Islet precursor cell (in vitro differentiated cells): ENCODE measurements at regions not wholly inside any gene's neighbourhood (a gene's known extent, or its start where the extent isn't known, plus 50 kb on each side); places are given as distances from the start of the nearest gene placed in this dataset.
"Not testable (repeated sequence)": the region's sequence is repeated elsewhere in the genome, so short reads cannot be mapped to it uniquely, and the experiment has no call there.

ENCODE experiments used
- DNase-seq: peaks from one replicate; pipeline ENCODE4 v3.0.0-alpha.2; 2018

DNA sequence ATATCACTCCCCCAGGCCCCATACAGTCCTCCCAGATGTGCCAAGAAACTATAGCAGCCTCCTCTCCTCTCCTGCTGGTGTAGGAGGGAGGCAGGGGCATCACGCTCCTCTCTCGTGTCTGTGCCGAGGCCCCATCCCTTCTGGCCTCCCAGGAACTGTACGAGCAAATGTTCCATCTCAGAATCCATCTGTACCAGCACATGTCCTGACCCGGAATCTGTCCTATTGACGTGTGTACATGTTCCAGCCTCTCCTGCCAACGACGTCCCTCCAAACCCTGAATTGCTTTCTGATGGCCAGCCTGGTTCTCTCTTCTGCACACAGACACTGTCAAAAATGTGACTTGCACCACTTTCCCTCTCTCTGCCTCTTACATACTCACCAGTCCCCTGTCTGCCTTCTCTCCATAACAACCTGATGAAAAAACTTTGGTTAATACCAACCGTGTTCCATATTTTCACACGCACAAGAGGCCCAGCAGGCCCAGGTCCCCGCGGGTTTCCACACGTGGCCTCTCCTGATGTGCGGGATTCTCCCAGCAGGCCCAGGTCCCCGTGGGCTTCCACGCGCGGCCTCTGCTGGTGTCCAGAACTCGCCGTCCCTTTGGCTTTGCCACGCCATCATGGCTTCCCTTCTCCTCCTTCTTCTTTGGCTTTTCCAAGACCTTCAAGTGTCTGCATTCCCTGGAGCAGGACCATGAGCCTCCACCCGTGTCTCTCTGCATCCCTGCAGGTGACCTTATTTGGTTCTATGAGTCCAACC is 125.2 kb upstream of the THBS2 start:
- no peak for DNase-seq

DNA sequence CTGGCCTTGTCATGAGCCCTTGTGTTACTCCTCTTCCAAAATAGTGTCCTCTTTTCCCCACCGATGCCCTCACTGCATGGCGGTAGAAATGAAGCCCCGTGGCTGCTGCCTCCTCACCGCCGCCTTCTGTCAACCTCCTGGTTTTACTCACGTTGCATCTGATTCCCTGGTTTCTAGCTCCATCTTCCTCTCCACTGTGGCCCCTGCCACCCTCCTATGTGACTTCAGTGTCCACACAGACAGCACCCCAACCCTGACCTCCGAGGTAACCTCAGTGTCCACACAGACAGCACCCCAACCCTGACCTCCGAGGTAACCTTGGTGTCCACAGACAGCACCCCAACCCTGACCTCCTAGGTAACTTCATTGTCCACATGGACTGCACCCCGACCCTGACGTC is 122.8 kb upstream of the THBS2 start:
- no peak for DNase-seq

DNA sequence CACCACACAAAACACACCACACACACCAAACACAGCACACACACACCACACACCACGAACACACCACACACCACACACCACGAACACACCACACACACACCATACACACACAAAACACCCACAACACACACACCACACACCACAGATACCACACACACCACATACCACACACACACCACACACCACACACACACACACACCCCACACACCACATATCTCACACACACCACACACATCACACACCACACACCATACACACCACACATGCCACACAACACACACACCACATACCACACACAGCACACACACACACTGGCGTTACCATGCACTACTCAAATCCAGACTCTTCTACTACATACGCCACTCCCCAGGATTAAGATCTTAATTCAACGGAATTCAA is 118.9 kb upstream of the THBS2 start:
- DNase-seq: no peak

DNA sequence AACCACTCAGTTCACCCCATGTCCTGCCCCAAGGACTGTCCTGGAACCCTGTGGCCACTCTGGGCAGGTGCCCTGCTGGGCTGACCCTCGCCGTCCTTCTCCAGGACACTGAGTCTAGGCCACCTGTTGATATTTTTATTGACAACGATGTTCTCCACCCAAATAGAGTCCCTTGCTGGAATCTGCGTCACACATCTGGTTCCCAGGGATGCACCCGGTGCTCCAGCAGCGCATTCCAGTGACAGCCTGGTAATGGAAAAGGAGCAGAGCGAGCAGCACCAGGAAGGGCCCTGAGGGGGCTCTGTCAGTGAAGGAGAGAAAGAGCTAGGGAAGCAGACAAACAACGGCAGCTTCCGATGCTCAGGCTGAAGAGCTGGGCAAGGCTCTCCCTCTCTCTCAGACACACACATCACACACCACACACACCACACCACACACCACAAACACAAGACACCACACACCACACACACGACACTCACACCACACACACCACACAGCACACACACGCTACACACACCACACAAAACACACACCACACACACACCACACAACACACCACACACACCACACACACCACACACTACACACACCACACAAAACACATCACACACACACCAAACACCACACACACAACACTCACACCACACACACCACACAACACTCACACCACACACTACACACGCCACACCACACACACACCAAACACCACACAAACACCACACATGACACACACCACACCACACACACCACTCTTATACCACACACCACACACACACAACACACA is 117.9 kb upstream of the THBS2 start:
- DNase-seq: peak; percentile 71

DNA sequence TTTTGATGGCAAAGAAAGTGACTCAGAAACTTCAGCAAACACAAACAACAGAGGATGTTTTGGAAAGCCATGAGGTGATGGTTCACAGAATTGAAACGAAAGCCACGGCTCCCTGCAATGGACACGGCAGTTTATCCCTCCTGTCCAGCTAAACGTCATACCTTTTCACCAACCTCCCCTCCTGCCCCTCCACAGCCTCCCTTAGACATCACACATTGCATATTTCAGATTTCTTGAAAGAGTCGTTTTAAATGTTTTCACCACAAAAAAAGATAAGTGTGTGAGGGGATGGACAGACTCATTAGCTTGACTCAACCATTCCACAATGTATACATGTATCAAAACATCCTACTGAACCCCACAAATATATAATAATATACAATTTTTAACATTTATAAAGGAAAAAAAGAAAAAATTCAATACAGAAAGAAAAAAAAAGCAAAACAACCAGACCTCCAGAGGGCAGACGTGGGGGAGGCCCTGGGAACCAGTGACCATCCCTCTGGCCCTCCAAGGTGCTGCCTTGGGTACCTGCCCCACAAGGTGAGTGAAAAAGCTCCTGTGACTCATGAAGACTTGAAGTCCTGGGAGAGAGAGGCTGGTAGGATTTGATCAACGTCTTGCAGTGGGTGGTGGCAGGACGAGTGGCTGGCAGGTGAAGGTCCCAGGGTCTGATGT is 117.2 kb upstream of the THBS2 start:
- DNase-seq: no peak

DNA sequence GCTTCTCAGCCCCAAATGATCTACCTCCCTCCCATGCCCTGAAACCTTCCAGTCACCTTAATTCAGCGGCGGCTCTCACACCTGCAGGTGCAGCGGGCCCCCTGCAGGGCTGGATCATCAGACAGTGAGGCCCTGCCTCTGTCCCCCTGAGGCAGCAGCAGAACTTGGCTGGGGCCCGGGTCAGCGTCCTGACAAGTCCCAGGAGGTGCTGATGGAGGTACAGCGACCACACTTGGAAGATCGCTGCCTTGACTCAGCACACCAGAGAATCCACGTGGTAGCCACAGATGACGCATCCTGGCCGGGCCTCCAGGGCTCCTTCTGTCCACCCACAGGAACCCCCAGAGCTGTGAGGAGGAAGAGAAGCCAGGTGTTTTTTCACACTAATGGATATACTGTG is 116.4 kb upstream of the THBS2 start:
- no peak for DNase-seq

DNA sequence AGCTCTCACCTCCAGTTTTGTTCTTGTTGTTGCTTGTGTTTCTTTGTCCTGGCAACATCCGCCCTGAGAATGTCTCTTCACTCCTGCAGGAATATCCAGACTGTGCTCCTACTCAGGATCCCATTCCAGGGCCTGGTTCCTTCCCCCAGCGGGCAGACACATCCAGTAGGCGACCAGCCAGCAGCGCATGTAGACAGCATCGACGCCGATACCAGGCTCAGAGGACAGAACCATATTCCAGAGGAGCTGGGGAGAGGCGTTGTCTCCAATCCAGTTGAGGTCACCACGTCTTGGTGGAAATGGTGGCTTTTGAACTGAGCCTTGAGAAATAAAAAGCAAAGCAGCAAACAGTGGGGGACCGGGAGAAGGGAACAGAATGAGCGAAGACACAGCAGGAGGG is 114.6 kb upstream of the THBS2 start:
- DNase-seq: no peak

DNA sequence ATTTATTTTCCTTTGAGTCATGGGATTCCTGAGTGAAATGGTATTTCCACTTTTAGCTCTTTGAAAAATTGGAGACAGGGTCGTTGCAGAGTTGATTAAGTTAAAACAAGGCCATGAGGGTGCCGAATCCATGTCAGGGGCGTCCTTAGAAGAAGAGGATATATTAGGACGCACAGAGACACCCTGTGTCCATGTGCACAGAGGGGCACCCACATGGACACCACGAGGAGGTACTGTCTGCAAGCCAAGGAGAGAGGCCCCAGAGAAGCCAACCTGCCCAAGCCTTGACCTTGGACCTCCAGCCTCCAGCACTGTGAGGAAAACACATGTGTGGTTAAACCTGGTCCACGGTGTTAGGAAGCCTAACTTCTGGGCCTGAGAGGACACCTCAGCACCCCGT is 113.9 kb upstream of the THBS2 start:
- no peak for DNase-seq

DNA sequence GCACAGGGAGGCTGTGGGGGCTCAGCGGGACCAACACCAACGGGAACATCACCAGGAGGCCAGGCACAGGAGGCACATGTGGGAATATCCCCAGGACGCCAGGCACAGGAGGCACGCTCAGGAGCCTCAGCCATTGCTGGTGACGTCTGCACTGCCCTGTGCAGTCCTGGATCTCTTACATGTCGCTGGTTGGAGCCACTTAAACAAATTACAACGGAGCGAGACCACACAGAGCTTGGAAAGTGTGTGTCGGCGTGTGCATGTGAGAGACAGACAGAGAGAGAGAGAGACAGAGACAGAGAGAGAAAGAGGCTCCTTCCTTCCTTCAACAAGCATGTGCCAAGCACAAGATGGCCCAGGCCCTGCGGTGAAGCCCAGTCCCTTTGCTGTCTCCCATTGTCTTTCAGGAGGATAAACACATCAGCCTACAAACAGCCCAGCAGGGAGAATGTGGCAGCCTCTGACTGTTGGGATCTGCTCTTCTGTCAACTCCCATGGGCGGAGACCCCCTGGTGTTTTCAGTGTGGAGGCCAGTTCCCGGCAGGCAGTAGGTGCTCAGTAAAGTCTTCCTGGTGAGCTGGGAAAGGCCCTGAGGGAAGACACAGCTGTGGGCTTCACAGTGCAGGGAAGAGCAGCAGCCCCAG is 112.7 kb upstream of the THBS2 start:
- DNase-seq: no peak

DNA sequence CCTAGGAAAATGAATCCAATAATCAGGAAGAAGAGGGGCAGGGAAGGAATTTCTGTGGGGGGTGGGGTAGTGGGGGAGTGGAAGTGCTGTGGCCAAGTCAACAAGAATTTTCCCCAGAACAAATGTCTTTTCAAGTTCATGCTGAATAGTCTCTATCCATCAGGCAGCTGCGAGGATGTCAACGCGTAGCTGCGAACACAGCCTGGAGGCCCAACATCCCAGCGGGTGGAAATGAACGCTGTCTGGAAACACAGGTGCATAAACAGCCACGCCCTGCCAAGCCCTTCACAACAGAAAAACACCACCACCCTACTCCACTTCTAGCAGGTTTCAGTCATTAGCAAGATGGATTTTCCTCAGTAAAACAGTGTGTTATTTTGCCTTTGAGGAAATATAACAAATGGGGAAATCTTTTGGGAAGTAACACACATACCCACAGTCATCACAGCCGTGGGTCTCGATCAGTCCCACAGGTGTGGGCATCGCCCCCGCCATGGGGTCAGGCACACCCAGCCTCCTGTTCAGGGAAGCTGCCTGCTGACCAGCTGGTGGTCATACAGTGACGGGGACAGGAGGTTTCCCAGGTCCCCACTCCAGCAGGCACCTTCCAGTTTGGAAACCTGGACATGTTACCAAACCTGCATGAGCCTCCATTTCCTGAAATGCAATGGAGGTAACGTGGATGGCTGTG is 112.1 kb upstream of the THBS2 start:
- no peak for DNase-seq

DNA sequence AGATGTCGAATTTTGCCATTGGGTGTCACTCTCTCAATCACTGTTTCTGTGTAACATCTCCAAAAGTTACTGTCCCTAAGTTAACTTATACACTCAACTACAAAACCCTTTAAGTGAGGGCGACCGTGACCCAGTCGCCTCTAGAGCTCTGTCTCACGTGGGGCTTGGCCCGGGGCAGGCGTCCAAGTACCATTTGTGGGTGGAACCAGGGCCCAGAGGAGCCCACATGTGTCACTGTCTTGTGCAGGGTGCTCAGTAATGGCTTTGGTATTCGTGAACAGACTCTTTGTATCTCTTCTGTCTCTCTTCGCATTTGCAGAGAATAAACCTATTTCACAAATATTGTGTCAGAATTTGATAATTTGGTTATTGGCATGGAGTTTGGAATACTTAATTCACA is 109.9 kb upstream of the THBS2 start:
- no peak for DNase-seq

DNA sequence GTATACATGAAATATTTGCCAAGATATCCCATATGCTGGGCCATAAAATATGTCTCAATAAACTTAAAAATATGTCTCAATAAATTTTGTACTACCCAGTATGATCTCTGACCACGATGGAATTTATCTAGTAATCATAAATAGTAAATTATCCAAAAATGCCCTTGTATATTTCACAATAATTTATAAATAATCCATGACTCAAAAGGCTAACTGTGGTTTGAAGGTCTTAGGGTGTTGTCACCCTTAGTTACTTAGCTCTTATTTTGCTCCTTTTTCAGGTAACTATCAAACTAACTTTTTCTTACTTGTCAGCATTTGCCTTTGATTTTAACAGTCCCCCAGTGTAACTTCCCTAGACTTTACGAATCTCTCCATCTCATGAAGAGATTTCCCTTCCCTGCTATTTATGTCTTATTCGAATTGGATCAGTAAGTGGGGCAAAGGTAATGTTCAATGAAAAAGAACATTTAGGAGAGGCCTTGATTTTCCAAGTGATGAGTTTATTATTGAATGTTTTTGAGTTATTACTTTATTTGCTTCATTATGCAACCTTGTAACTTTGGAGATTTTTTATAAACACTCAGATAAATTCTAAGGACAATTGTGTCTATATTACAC is 109.0 kb upstream of the THBS2 start:
- no peak for DNase-seq

DNA sequence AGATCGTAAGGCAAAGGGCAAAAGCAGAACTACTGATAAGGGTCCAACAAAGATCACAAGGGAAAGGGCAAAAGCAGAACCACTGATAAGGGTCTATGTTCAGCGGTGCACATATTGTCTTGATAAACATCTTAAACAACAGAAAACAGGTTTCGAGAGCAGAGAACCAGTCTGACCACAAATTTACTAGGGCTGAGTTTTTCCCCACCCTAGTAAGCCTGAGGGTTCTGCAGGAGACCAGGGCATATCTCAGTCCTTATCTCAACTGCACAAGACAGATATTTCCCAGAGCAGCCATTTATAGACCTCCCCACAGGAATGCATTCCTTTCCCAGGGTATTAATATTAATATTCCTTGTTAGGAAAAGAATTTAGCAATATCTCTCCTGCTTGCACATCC is 101.4 kb upstream of the THBS2 start:
- DNase-seq: not testable (repeated sequence)

DNA sequence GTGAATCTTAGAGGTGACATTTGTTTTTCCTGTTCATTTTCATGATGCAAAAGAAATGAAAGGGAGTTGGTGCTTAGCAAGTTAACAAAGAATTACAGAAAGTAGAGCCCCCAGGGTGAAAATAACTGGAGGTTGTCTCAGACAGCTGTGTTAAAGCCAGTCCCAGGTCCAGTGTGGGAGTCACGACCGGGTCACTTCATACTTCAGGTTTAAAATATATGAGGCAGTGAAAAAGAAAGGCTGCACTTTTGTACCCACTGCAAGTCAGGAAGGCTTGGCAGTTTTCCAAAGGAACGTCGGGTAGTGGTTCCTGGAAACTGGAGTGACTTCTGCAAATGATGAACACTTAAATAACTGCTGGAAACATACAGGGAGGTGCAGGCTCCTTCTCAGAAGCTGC is 91.5 kb upstream of the THBS2 start:
- DNase-seq: no peak

DNA sequence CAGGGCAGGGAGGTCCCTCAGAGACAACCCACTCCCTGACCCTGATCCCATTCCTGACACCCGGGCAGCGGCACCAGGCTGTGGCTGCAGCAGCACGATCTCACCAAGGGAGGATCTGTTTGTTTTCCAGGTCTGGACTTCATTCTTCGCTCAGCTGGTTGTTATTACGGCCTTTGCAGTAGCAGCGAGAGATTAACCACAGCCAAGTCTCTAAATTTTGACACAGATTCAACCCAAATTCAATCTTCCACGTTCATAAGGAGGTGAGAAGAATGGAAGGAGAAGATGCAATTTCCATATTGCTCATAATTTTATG is 91.1 kb upstream of the THBS2 start:
- peak; percentile 38 for DNase-seq

DNA sequence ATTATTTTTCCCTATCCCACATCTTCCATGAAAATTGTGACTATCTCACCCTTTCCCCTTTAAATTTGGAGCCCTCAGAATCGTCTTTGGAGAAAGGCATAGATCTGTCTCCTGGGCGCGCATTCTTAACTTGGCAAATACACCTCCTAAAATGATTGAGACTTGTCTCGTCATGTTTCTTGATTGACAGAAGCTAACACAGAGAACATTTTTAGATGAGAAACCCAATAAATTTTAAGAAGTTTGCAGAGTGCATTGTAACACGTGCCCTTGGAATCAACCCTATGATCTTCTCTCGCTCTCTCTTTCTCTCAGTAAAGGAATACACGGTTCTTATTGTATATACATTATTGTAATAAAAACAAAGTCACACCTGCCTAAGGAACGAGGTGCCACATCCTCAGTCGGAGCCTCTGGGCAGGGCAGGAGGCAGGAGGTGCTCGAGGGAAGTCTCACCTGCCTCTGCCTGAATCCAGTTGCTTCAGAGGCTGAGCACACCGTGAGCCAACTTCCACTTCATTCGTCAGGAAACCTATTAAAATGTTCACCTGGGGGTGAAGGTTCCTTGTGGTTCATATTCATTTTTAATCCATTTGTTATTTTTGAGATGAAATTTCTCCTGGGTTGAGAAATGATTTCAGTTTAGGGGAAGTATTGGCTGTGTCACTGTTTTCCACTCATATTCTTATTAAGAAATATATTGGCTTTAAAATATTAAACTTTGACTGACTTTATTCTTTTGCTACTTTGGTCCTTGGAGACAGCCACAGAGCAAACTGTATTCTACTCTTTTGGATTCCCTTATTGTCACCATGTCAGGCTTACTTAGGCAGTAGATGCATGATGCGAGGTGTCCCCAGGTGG is 90.5 kb upstream of the THBS2 start:
- DNase-seq: peak; percentile 34

DNA sequence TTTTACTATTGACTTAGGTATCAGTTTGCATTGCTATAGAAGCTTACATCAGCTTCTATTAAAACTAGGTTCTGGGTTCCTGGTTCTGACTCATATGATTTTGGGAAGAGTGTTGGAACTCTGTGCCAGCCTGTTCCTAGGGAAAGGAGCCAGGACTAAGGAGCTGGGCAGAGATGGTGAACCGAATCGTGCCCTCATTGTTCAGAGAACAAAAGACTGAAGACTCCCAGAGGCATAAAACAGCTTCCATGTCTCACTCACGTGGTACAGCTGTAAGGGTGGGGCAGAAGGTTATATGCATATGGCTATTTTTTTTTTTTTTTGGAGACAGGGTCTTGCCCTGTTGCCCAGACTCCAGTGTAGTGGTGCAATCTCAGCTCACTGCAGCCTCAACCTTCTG is 89.1 kb upstream of the THBS2 start:
- DNase-seq: no peak

DNA sequence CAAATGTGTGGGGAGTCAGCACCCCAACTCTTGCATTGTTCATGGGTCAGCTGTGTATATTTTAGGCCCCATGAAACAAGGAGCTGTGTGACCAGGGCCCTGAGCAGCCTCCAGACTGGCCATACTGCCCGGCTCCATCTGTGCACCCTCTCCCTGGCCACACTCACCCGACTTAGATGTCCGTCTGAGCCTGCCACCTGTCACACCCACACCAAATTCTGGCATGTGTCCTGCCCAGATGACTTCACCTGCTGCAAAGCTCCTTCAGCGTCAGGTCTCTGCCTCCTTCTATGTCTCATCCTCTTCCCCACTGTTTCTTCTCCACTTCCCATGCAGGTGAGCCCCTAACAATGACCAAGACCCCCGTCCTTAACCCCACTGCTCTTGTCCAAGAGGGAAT is 88.1 kb upstream of the THBS2 start:
- DNase-seq: no peak

DNA sequence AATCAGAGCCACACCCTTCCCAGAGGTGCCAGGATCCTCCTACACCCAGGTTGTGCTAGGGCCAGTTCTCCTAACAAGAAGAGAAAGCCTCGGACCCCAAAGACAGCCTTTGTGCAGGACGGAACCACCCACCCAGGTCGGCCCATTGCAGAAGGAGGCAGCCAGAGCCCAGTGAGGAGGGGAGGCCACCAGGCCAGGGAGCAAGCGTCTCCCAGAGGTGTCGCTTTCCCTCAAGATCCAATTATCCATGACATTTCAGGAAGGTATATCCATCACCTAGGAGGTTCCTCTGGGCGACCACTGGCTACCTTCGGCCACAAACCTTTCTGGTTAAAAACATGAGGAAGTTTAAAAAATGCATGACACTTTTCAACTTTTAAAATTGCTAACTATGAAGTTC is 87.4 kb upstream of the THBS2 start:
- no peak for DNase-seq

DNA sequence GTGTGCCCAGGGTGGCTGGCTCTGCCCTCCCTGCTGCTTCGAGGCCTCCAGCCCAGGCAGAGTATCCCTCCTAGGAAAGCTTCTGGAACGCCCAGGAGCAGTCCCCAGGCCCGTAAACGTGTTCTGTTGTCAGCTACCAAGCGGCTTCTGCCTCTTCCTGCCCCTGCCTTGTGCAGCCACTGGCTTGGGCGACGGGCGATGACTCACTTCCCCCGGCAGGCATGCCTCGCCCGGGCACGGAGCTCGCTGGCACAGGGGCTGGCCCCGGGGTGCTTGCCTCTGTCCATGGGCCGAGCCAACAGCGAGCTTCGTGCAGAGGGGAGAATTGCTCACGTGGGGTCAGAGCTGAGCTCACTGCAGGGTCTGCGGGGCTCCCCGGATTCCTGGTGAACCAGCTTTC is 86.7 kb upstream of the THBS2 start:
- DNase-seq: no peak

DNA sequence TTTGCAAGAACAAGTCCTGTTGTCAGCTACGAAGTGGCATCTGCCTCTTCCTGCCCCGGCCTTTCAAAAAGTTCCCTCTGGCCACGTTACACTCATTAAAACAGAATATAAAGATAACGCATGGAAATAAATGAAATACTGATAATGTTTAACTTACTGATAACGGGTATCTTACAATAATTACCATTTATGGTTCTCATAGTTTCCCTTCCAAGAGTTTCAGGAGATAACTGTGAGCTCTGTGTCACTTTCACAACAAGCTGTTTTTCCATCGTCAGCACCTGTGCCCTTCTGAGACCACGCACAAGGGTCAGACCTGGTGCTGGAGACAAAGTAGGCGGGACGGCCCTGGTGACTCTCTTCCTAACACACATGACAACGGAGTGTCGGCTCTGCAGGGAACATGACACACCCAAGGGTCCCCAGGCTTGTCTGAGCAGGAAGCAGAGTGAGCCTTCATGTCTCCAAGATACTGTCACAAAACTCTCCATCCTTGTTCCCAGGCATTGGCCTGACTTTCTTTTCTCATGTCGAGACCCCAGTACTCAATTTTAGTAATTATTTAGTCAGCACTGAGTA is 86.2 kb upstream of the THBS2 start:
- DNase-seq: no peak
